GM06990 (cell line): ENCODE measurements at regions not wholly inside any gene's neighbourhood (a gene's known extent, or its start where the extent isn't known, plus 50 kb on each side); places are given as distances from the start of the nearest gene placed in this dataset.
"Not testable (repeated sequence)": the region's sequence is repeated elsewhere in the genome, so short reads cannot be mapped to it uniquely, and the experiment has no call there.

Experiments
- DNase-seq: peaks from one replicate; pipeline ENCODE4 v3.0.0-alpha.2; 2011; ENCODE audit not compliant: insufficient read length; ENCODE audit errors: extremely low read depth
- H3K27me3 ChIP-seq: replicated peaks from 2 replicates; pipeline ENCODE4 v1.6.0; 2011; ENCODE audit warnings: low read length; ENCODE audit not compliant: control insufficient read depth, insufficient read depth
- H3K36me3 ChIP-seq: 2 replicates; pipeline ENCODE4 v1.5.1; 2011; ENCODE audit warnings: low read length; ENCODE audit not compliant: control insufficient read depth, insufficient read depth
- H3K4me3 ChIP-seq: replicated peaks from 2 replicates; pipeline ENCODE4 v1.5.1; 2011; ENCODE audit warnings: low read depth, mild to moderate bottlenecking, control low read depth, low read length
- TF ChIP-seq, protein P1 (sequence below): IDR thresholded peaks from 2 replicates; pipeline ENCODE4 v1.5.1; 2011; ENCODE audit warnings: low read length, control low read depth, mild to moderate bottlenecking, inconsistent platforms; ENCODE audit not compliant: insufficient read depth, poor library complexity, severe bottlenecking

DNA sequence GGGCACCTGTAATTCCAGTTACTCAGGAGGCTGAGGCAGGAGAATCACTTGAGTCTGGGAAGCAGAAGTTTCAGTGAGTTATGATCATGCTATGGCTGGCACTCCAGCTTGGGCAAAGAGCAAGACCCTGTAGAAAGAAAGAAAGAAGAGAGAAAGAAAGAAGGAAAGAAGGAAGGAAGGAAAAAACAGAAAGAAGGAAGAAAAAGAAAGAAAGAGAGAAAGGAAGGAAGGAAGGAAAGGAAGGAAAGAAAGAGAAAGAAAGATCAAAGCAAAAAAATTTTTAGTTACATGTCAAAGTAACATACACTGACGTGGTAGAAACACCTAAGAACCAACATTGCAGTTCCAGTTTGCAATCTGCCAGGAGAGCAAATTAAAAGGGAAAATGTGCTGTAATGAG, 73.8 kb upstream of the JCAD start:
- Histone ChIP-seq H3K27me3 (no peaks in the 10 kb centered on the region; the same call in none of the 2 replicates), H3K36me3 (no peaks in the 10 kb centered on the region), H3K4me3 (no peak overlapping the region)
- DNase-seq, result no peak
- TF ChIP-seq, protein P1, sequence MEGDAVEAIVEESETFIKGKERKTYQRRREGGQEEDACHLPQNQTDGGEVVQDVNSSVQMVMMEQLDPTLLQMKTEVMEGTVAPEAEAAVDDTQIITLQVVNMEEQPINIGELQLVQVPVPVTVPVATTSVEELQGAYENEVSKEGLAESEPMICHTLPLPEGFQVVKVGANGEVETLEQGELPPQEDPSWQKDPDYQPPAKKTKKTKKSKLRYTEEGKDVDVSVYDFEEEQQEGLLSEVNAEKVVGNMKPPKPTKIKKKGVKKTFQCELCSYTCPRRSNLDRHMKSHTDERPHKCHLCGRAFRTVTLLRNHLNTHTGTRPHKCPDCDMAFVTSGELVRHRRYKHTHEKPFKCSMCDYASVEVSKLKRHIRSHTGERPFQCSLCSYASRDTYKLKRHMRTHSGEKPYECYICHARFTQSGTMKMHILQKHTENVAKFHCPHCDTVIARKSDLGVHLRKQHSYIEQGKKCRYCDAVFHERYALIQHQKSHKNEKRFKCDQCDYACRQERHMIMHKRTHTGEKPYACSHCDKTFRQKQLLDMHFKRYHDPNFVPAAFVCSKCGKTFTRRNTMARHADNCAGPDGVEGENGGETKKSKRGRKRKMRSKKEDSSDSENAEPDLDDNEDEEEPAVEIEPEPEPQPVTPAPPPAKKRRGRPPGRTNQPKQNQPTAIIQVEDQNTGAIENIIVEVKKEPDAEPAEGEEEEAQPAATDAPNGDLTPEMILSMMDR, result no peak

DNA sequence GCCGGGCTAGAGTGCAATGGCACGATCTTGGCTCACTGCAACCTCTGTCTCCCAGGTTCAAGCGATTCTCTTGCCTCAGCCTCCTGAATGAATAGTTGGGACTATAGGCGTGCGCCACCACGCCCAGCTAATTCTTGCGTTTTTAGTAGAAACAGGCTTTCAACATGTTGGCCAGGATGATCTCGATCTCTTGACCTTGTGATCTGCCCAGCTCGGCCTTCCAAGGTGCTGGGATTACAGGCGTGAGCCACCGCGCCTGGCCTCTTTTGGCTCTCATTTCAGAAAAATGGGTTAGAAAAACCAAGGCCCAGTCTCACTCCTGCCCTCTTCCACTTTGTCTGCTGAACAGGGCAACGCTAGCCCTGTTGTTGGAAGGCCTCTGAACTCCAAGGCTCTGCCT, 72.0 kb upstream of the JCAD start:
- not testable (repeated sequence) for H3K36me3 ChIP-seq, H3K27me3 ChIP-seq, DNase-seq, H3K4me3 ChIP-seq

DNA sequence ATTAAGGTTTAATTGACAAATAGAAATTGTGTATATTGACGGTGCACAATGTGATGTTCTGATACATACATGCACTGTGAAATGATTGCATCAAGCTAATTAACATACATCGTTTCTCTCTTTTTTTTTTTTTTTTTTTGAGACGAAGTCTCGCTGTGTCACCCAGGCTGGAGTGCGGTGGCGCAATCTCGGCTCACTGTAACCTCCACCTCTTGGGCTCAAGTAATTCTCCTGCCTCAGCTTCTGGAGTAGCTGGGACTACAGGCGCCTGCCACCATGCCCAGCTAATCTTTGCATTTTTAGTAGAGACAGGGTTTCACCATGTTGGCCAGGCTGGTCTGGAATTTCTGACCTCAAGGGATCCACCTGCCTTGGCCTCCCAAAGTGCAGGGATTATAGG, 69.9 kb upstream of the JCAD start:
- H3K36me3 ChIP-seq, DNase-seq, H3K4me3 ChIP-seq, H3K27me3 ChIP-seq: not testable (repeated sequence)

DNA sequence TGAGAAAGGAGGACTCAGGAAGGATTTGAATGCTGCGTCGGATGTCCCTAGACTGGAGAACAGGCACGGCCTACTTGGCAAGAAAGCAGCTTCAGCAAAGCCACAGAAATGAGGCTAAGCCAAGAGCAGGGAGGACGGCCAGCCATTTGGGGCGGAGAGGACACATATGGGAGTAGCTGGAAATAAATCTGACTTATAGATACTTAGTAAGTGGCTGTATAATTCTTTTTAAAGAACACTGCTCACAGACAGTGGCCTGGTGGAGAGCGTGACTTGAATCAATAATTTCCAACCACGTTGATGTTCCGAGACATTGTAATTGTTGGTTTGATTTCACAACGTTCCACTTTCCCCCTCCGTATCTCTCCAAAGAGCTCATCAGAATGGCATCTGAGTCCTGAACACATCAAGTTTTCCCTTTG, 67.7 kb upstream of the JCAD start:
- H3K27me3 ChIP-seq, result no peaks in the 10 kb centered on the region
- no peaks in the 10 kb centered on the region for H3K36me3 ChIP-seq
- TF ChIP-seq, protein P1, result no peak
- no peak overlapping the region for H3K4me3 ChIP-seq
- DNase-seq, result no peak

DNA sequence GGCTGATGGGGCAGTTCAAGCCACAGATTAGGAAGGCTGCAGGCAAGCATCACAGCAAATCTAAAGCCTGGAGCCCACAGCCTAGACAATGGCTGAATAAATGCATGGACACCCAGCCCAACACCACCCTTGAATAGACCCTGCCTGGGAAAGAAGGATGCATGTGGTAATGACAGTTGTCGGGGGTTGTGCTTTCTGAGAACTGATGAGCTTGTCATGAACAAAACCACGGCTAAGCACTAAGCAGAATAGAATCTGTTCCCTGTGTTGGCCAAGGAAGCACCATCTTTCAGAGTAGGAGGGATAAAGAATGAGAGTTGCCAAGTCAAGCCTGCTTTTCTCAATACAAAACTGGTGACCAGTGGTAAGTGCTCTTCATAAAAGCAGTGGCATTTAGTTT, 66.1 kb upstream of the JCAD start:
- Histone ChIP-seq H3K4me3 (no peak overlapping the region), H3K27me3 (no peaks in the 10 kb centered on the region), H3K36me3 (no peaks in the 10 kb centered on the region)
- TF ChIP-seq, protein P1, result no peak
- no peak for DNase-seq

DNA sequence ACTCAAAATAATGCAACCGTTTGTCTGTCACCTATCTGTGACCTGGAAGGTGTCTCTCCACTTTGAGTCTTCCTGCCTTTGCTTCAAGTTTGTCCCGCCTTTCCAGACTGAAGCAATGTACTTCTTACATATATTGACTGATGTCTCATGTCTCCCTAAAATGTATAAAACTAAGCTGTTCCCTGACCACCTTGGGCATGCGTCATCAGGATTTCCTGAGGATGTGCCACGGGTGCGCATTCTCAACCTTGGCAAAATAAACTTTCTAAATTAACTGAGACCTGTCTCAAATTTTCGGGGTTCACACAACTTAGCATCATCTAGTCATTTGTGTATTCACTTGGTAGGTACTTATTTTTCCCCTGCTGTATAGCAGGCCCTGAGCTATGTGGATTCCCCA, 65.3 kb upstream of the JCAD start:
- no peak for DNase-seq
- no peaks in the 10 kb centered on the region for H3K36me3 ChIP-seq

DNA sequence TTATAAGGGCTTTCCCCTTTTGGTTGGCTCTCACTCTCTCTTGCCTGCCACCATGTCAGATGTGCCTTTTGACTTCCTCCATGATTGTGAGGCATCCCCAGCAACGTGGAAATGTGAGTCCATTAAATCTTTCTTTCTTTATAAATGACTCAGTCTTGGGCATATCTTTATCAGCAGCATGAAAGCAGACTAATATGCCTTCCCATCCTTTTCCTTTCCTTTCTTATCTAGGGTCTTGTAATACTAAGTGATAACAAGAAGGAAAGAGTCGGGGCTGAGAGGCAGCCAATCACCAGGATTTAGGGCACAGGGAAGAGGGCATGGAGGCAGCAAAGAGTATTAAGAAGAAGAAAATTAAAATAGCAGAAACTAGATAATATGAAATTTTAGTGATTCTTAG, 62.0 kb upstream of the JCAD start:
- Histone ChIP-seq H3K4me3 (no peak overlapping the region), H3K36me3 (no peaks in the 10 kb centered on the region), H3K27me3 (peaks cover 1% of the 10 kb centered on the region)
- TF ChIP-seq, protein P1, result no peak
- DNase-seq, result no peak

More for the DNA sequence above, 65.3 kb upstream of the JCAD start:
- H3K27me3 ChIP-seq, result no peaks in the 10 kb centered on the region
- TF ChIP-seq, protein P1, result no peak
- no peak overlapping the region for H3K4me3 ChIP-seq
